Hematopoietic multipotent progenitor cell (in vitro differentiated cells): ENCODE measurements at regions not wholly inside any gene's neighbourhood (a gene's known extent, or its start where the extent isn't known, plus 50 kb on each side); places are given as distances from the start of the nearest gene placed in this dataset.

Source experiments
- DNase-seq, 3 donors: peaks; one replicate each; pipeline ENCODE4 v3.0.0-alpha.2; 2011 to 2015; ENCODE audit warnings: low read depth in 2 of 3, low spot score in 2 of 3

GRCh38 chr1:21347072-21347581 lies 56.9 kb upstream of the ECE1 start:
- DNase-seq: no peak

GRCh38 chr1:21346365-21347071 lies 56.3 kb upstream of the ECE1 start:
- no peak for DNase-seq

GRCh38 chr1:21344750-21345443 lies 54.6 kb upstream of the ECE1 start:
- DNase-seq: no peak

- DNase-seq: no peak
These were observed 54.0 kb upstream of the ECE1 start for GRCh38 chr1:21344098-21344749.

GRCh38 chr1:21342961-21343838 lies 52.9 kb upstream of the ECE1 start:
- no peak for DNase-seq

- DNase-seq: no peak
These were observed 51.3 kb upstream of the ECE1 start for GRCh38 chr1:21341517-21342078.

- DNase-seq: no peak
These were observed 50.8 kb upstream of the ECE1 start for GRCh38 chr1:21341022-21341421.

GRCh38 chr1:21340230-21340945 lies 50.1 kb upstream of the ECE1 start:
- DNase-seq: no peak
